ENCODE measurements at regions not wholly inside any gene's neighbourhood (a gene's known extent, or its start where the extent isn't known, plus 50 kb on each side); places are given as distances from the start of the nearest gene placed in this dataset.

GRCh38 chr2:152907046-152907445 lies 188.6 kb downstream of the ARL6IP6 start:
- no peaks in the 10 kb centered on the region for H3K9me3 ChIP-seq
- no peaks in the 10 kb centered on the region for H3K27me3 ChIP-seq (ENCODE audit: insufficient read depth)
- no peaks in the 10 kb centered on the region for H3K4me1 ChIP-seq (ENCODE audit: control insufficient read depth in 1 of 2, insufficient read depth in 2 of 2, low read depth in 1 of 2, low read length in 1 of 2)
- H3K4me3 ChIP-seq (ENCODE audit: low read depth in 2 of 2, low read length in 1 of 2), result no peak overlapping the region
- H3K27ac ChIP-seq (ENCODE audit: low read depth in 2 of 2, low read length in 1 of 2), result no peak overlapping the region
- H3K79me2 ChIP-seq (ENCODE audit: insufficient read depth), result no peaks in the 10 kb centered on the region
- H2AFZ ChIP-seq (ENCODE audit: low read depth), result no peak overlapping the region
- WGBS (ENCODE audit: low lambda C conversion rate), result 23% methylated on average over 5 of the region's 5 CpGs
- H3K9ac ChIP-seq, result no peak overlapping the region
- CTCF ChIA-PET, result interaction anchor here (1.8 kb wide), 1 partner anchor 19 kb away, joined by 6 read pairs; no protein-coding TSS in a partner anchor
- TF ChIP-seq REST (IDR thresholded peaks at IDR 0.05; ENCODE audit: low read depth, low read length) (peak; percentile 80), FOSL2 (IDR thresholded peaks at IDR 0.05; ENCODE audit: borderline replicate concordance, low read depth) (no peak), IRF3 (IDR thresholded peaks at IDR 0.05; ENCODE audit: low read depth, low read length) (no peak), SIN3A (IDR thresholded peaks at IDR 0.05; ENCODE audit: borderline replicate concordance, low read depth, low read length) (no peak), RAD21 (IDR thresholded peaks at IDR 0.05; ENCODE audit: low read length) (no peak)
- TF ChIP-seq, protein P1, sequence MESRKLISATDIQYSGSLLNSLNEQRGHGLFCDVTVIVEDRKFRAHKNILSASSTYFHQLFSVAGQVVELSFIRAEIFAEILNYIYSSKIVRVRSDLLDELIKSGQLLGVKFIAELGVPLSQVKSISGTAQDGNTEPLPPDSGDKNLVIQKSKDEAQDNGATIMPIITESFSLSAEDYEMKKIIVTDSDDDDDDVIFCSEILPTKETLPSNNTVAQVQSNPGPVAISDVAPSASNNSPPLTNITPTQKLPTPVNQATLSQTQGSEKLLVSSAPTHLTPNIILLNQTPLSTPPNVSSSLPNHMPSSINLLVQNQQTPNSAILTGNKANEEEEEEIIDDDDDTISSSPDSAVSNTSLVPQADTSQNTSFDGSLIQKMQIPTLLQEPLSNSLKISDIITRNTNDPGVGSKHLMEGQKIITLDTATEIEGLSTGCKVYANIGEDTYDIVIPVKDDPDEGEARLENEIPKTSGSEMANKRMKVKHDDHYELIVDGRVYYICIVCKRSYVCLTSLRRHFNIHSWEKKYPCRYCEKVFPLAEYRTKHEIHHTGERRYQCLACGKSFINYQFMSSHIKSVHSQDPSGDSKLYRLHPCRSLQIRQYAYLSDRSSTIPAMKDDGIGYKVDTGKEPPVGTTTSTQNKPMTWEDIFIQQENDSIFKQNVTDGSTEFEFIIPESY (IDR thresholded peaks at IDR 0.05; ENCODE audit: borderline replicate concordance, low read depth), result no peak
- no peaks in the 10 kb centered on the region for H3F3A ChIP-seq (replicated peaks; ENCODE audit: insufficient read depth)
- H4K20me1 ChIP-seq (ENCODE audit: insufficient read depth), result no peaks in the 10 kb centered on the region
- no peaks in the 10 kb centered on the region for H3K36me3 ChIP-seq (replicated peaks in 1 of 2; ENCODE audit: control insufficient read depth in 1 of 2, insufficient read depth in 2 of 2, low read length in 1 of 2)
- no peaks in the 10 kb centered on the region for H3K9me2 ChIP-seq
- no peak overlapping the region for H3K4me2 ChIP-seq
- DNase-seq, result no peak
- POLR2A ChIA-PET, result no interaction called here

- Histone ChIP-seq H3K4me1 (ENCODE audit: control insufficient read depth in 1 of 2, insufficient read depth in 2 of 2, low read depth in 1 of 2, low read length in 1 of 2) (no peaks in the 10 kb centered on the region), H2AFZ (ENCODE audit: low read depth) (no peak overlapping the region), H3K4me3 (ENCODE audit: low read depth in 2 of 2, low read length in 1 of 2) (no peak overlapping the region), H3K27me3 (ENCODE audit: insufficient read depth) (no peaks in the 10 kb centered on the region; the same call in 1 of the 2 replicates), H3K27ac (ENCODE audit: low read depth in 2 of 2, low read length in 1 of 2) (no peak overlapping the region), H4K20me1 (ENCODE audit: insufficient read depth) (no peaks in the 10 kb centered on the region), H3K36me3 (replicated peaks in 1 of 2; ENCODE audit: control insufficient read depth in 1 of 2, insufficient read depth in 2 of 2, low read length in 1 of 2) (no peaks in the 10 kb centered on the region), H3K79me2 (ENCODE audit: insufficient read depth) (no peaks in the 10 kb centered on the region), H3F3A (replicated peaks; ENCODE audit: insufficient read depth) (no peaks in the 10 kb centered on the region), H3K9ac (no peak overlapping the region), H3K4me2 (no peak overlapping the region), H3K9me3 (no peaks in the 10 kb centered on the region), H3K9me2 (no peaks in the 10 kb centered on the region)
- WGBS (ENCODE audit: low lambda C conversion rate), result 17% methylated on average over 5 of the region's 5 CpGs
- ChIA-PET CTCF (interaction anchor here (1.2 to 1.9 kb wide), 3 partner anchors 9 to 33 kb away, joined by 3 to 11 read pairs (median 3); no protein-coding TSS in a partner anchor), POLR2A (no interaction called here)
- DNase-seq, result no peak
- TF ChIP-seq POLR2AphosphoS5 (IDR thresholded peaks at IDR 0.05; ENCODE audit: low read depth, low read length) (no peak), TAF1 (IDR thresholded peaks at IDR 0.05; ENCODE audit: borderline replicate concordance, low read depth, low read length) (no peak), MXI1 (IDR thresholded peaks at IDR 0.05; ENCODE audit: low read depth, low read length) (no peak), FOXM1 (IDR thresholded peaks at IDR 0.05; ENCODE audit: low read depth) (no peak), RAD21 (IDR thresholded peaks at IDR 0.05; ENCODE audit: low read length) (no peak), FOSL2 (IDR thresholded peaks at IDR 0.05; ENCODE audit: borderline replicate concordance, low read depth) (no peak), MEF2A (IDR thresholded peaks at IDR 0.05; ENCODE audit: borderline replicate concordance, low read depth) (no peak), NFIC (IDR thresholded peaks at IDR 0.05; ENCODE audit: borderline replicate concordance) (no peak), SMC3 (IDR thresholded peaks at IDR 0.05; ENCODE audit: low read depth, low read length) (no peak), FOXJ3 (CRISPR knock-in tag; IDR thresholded peaks at IDR 0.05) (no peak)
- TF ChIP-seq, protein P2, sequence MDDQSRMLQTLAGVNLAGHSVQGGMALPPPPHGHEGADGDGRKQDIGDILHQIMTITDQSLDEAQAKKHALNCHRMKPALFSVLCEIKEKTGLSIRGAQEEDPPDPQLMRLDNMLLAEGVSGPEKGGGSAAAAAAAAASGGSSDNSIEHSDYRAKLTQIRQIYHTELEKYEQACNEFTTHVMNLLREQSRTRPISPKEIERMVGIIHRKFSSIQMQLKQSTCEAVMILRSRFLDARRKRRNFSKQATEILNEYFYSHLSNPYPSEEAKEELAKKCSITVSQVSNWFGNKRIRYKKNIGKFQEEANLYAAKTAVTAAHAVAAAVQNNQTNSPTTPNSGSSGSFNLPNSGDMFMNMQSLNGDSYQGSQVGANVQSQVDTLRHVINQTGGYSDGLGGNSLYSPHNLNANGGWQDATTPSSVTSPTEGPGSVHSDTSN (IDR thresholded peaks at IDR 0.05), result no peak
- TF ChIP-seq, protein P3, sequence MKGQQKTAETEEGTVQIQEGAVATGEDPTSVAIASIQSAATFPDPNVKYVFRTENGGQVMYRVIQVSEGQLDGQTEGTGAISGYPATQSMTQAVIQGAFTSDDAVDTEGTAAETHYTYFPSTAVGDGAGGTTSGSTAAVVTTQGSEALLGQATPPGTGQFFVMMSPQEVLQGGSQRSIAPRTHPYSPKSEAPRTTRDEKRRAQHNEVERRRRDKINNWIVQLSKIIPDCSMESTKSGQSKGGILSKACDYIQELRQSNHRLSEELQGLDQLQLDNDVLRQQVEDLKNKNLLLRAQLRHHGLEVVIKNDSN (IDR thresholded peaks at IDR 0.05; ENCODE audit: borderline replicate concordance, low read depth), result no peak
- TF ChIP-seq, protein P1 (IDR thresholded peaks at IDR 0.05; ENCODE audit: borderline replicate concordance, low read depth), result no peak
These were observed 175.6 kb downstream of the ARL6IP6 start for GRCh38 chr2:152894051-152894450.
